C4-2B (cell line): ENCODE measurements at regions not wholly inside any gene's neighbourhood (a gene's known extent, or its start where the extent isn't known, plus 50 kb on each side); places are given as distances from the start of the nearest gene placed in this dataset.

Experiments used
- CTCF ChIP-seq: fragments of 450-650 bp; conservative IDR thresholded peaks from 2 replicates; pipeline ENCODE4 v1.5.1; 2017; ENCODE audit warnings: mild to moderate bottlenecking
- ZFX ChIP-seq: fragments of 450-650 bp; IDR thresholded peaks from 2 replicates; pipeline ENCODE4 v1.6.1; 2017

DNA sequence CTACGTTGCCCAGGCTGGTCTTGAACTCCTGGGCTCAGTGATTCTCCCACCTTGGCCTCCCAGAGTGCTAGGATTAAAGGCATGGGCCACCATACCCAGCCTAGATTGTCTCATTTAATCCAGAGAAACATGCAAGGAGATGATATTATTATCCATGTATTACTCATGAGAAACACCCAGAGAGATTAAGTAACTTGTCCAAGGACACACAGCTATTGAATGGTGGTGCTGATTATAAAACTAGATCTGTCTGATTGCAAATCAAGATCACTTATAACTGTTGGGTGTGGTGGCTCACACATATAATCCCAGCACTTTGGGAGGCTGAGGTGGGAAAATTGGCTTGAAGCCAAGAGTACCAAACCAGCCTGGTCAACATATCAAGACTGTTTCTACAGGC, 94.4 kb upstream of the ZNF217 start:
- no peak for TF ChIP-seq CTCF
- TF ChIP-seq ZFX, result no peak
